ENCODE measurements at regions not wholly inside any gene's neighbourhood (a gene's known extent, or its start where the extent isn't known, plus 50 kb on each side); places are given as distances from the start of the nearest gene placed in this dataset.

DNA sequence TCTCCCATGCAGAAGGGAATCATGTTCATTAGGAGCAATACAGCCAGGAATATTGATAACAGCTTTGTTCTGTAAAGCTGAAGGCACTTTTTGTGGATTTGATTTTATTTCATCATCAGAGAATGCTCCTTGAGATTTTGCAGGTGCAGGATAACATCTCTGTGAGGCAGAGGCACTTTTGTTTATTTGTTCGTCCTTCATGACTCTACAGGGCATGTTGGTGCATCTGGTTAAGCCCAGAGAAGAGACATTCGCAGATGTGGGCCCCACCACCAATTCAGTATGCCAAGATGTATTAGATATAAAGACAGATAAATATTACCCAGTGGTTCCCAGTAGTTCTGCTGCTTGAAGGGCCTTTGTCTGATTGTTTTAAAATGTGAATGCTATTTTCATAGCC, 368.1 kb upstream of the SEMA6D start:
- TF ChIP-seq, protein P1, sequence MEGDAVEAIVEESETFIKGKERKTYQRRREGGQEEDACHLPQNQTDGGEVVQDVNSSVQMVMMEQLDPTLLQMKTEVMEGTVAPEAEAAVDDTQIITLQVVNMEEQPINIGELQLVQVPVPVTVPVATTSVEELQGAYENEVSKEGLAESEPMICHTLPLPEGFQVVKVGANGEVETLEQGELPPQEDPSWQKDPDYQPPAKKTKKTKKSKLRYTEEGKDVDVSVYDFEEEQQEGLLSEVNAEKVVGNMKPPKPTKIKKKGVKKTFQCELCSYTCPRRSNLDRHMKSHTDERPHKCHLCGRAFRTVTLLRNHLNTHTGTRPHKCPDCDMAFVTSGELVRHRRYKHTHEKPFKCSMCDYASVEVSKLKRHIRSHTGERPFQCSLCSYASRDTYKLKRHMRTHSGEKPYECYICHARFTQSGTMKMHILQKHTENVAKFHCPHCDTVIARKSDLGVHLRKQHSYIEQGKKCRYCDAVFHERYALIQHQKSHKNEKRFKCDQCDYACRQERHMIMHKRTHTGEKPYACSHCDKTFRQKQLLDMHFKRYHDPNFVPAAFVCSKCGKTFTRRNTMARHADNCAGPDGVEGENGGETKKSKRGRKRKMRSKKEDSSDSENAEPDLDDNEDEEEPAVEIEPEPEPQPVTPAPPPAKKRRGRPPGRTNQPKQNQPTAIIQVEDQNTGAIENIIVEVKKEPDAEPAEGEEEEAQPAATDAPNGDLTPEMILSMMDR (IDR thresholded peaks at IDR 0.05; ENCODE audit: low read depth, low read length, poor library complexity, severe bottlenecking) = no peak
- no peak for TF ChIP-seq EZH2phosphoT487 (IDR thresholded peaks at IDR 0.05; ENCODE audit: borderline replicate concordance, low read length)
